ENCODE measurements at regions not wholly inside any gene's neighbourhood (a gene's known extent, or its start where the extent isn't known, plus 50 kb on each side); places are given as distances from the start of the nearest gene placed in this dataset.

GRCh38 chr3:157588386-157589060 is 85.3 kb upstream of the VEPH1 start (continued):
- no peak for TF ChIP-seq YY1 (IDR thresholded peaks at IDR 0.05; ENCODE audit: extremely low read depth, insufficient replicate concordance, low read depth, low read length)

GRCh38 chr3:157586293-157586692 is 83.1 kb upstream of the VEPH1 start:
- Histone ChIP-seq H3K4me2 (ENCODE audit: low read length) (no peak overlapping the region), H3K9me3 (ENCODE audit: control insufficient read depth in 1 of 2, insufficient read depth in 1 of 2, low read depth in 1 of 2, low read length in 2 of 2) (no peaks in the 10 kb centered on the region), H2AFZ (ENCODE audit: low read depth, low read length, poor library complexity, severe bottlenecking) (no peak overlapping the region), H3K36me3 (ENCODE audit: control insufficient read depth in 1 of 2, insufficient read depth in 2 of 2, low read length in 2 of 2) (no peaks in the 10 kb centered on the region), H3K79me2 (ENCODE audit: insufficient read depth, low read length) (no peaks in the 10 kb centered on the region), H3K4me3 (replicated peaks in 1 of 2; ENCODE audit: low read depth in 1 of 2, low read length in 2 of 2) (no peak overlapping the region), H4K20me1 (ENCODE audit: insufficient read depth) (no peaks in the 10 kb centered on the region), H3K4me1 (ENCODE audit: control insufficient read depth in 1 of 2, insufficient read depth in 2 of 2, low read length in 2 of 2) (no peaks in the 10 kb centered on the region), H3K27me3 (ENCODE audit: insufficient read depth, low read length) (no peaks in the 10 kb centered on the region), H3K9me2 (ENCODE audit: insufficient read depth) (no peaks in the 10 kb centered on the region), H3K27ac (ENCODE audit: low read depth, low read length) (no peak overlapping the region), H3K9ac (ENCODE audit: low read length) (no peak overlapping the region)
- no peak for DNase-seq (ENCODE audit: low read depth, low spot score)
- POLR2A ChIA-PET = no interaction called here
- RAD21 ChIA-PET (ENCODE audit: low non-redundant PET in 1 of 2, low total read pairs in 2 of 2, uncharacterized antibody in 2 of 2, unreplicated experiment in 2 of 2) = no interaction called here
- no peak for TF ChIP-seq TCF7L2 (IDR thresholded peaks at IDR 0.05; ENCODE audit: borderline replicate concordance, extremely low read depth, insufficient read depth, insufficient read length)
- no peak for TF ChIP-seq RAD21 (IDR thresholded peaks at IDR 0.05; ENCODE audit: low read depth)
- TF ChIP-seq CEBPB (IDR thresholded peaks at IDR 0.05; ENCODE audit: low read depth) = no peak
- TF ChIP-seq ELF1 (IDR thresholded peaks at IDR 0.05; ENCODE audit: borderline replicate concordance, low read depth) = no peak
- no peak for TF ChIP-seq ZNF274 (IDR thresholded peaks at IDR 0.05; ENCODE audit: low read depth, low read length)
- TF ChIP-seq, protein P1, sequence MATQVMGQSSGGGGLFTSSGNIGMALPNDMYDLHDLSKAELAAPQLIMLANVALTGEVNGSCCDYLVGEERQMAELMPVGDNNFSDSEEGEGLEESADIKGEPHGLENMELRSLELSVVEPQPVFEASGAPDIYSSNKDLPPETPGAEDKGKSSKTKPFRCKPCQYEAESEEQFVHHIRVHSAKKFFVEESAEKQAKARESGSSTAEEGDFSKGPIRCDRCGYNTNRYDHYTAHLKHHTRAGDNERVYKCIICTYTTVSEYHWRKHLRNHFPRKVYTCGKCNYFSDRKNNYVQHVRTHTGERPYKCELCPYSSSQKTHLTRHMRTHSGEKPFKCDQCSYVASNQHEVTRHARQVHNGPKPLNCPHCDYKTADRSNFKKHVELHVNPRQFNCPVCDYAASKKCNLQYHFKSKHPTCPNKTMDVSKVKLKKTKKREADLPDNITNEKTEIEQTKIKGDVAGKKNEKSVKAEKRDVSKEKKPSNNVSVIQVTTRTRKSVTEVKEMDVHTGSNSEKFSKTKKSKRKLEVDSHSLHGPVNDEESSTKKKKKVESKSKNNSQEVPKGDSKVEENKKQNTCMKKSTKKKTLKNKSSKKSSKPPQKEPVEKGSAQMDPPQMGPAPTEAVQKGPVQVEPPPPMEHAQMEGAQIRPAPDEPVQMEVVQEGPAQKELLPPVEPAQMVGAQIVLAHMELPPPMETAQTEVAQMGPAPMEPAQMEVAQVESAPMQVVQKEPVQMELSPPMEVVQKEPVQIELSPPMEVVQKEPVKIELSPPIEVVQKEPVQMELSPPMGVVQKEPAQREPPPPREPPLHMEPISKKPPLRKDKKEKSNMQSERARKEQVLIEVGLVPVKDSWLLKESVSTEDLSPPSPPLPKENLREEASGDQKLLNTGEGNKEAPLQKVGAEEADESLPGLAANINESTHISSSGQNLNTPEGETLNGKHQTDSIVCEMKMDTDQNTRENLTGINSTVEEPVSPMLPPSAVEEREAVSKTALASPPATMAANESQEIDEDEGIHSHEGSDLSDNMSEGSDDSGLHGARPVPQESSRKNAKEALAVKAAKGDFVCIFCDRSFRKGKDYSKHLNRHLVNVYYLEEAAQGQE (IDR thresholded peaks at IDR 0.05; ENCODE audit: low read depth) = no peak
- TF ChIP-seq, protein P2, sequence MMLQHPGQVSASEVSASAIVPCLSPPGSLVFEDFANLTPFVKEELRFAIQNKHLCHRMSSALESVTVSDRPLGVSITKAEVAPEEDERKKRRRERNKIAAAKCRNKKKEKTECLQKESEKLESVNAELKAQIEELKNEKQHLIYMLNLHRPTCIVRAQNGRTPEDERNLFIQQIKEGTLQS (IDR thresholded peaks at IDR 0.05) = no peak
- TF ChIP-seq SP1 (IDR thresholded peaks at IDR 0.05; ENCODE audit: low read depth) = no peak
- no TSS peak for BruUV-seq (replicated peaks)
- no peak for ATAC-seq
- CTCF ChIA-PET = no interaction called here
- intact Hi-C loops (cut with micrococcal nuclease) = no loop called here
